Cardiac muscle cell (in vitro differentiated cells and primary cell): ENCODE measurements at regions not wholly inside any gene's neighbourhood (a gene's known extent, or its start where the extent isn't known, plus 50 kb on each side); places are given as distances from the start of the nearest gene placed in this dataset.

Experiments used
- DNase-seq, 2 donors: peaks; one replicate each; pipeline versions ENCODE4 v3.0.0 to v3.0.0-alpha.2; 2010 to 2017; ENCODE audit warnings: low read depth in 1 of 2, low spot score in 1 of 2
- H3K27ac ChIP-seq: fragments of 200-600 bp; sonication (generic); 2 replicates; pipeline ENCODE4 v1.5.1; 2016
- H3K27me3 ChIP-seq: fragments of 200-600 bp; sonication (generic); 2 replicates; pipeline ENCODE4 v1.6.0; 2016; ENCODE audit warnings: control low read depth
- H3K36me3 ChIP-seq: fragments of 200-600 bp; sonication (generic); 2 replicates; pipeline ENCODE4 v1.5.1; 2016; ENCODE audit warnings: control low read depth
- H3K4me1 ChIP-seq: fragments of 200-600 bp; sonication (generic); 2 replicates; pipeline ENCODE4 v1.8.1; 2017; ENCODE audit warnings: low read depth, mild to moderate bottlenecking, mixed run types
- H3K4me3 ChIP-seq: fragments of 200-600 bp; sonication (generic); 2 replicates; pipeline ENCODE4 v1.5.1; 2016; ENCODE audit warnings: mild to moderate bottlenecking
- H3K9me3 ChIP-seq: fragments of 200-600 bp; sonication (generic); 2 replicates; pipeline ENCODE4 v1.5.1; 2017; ENCODE audit warnings: low read depth, mild to moderate bottlenecking, control low read depth
- TF ChIP-seq, protein P1 (sequence below): IDR thresholded peaks from 2 replicates; pipeline ENCODE4 v1.5.1; 2012; ENCODE audit warnings: low read depth, mild to moderate bottlenecking, low read length

DNA sequence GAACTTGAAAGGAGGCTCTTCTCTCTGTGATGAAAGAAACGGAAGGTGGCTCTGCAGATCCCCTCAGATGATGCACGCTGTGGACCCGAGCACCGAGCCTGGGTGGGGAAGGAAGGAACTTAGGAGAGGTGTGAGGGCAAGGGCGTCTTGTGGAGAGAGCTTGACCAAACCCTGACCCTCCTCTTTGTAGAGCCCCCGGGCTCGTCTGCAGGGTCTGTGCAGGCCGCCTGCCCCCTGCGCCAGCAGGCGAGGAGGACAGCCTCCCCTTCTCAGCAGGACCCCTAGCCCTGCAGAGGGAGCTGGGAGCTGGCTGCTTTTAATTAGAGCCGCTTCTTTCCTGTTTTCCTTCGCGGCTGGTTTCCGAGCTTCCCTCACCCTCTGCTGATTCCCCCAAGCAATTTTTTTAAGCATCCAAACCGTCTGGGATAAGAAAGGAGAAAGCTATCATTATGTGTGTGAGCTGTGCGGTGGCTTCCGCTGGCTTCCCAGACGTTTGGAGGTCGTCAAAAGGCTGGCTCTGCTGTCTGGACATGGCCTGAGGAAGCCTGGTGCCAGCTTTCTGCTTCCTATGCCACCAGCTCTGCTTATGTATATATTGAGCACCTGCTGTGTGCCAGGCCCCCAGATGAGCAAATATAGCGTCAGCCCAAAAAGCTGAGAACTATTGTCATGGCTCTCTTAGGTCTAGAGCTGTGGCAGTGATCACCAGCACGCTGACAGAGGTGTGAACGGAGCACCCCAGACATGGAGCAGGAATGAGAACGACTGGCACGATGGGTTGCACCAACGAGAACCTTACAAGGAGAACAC lies 160.2 kb upstream of the IRF2BP2 start:
- H3K4me3 ChIP-seq, result no peak overlapping the region
- peaks cover 31% of the 10 kb centered on the region for H3K4me1 ChIP-seq
- H3K9me3 ChIP-seq, result no peaks in the 10 kb centered on the region
- H3K27ac ChIP-seq, result peak overlapping the region; percentile 43
- no peaks in the 10 kb centered on the region for H3K36me3 ChIP-seq
- DNase-seq, result no peak
- H3K27me3 ChIP-seq, result no peaks in the 10 kb centered on the region
- TF ChIP-seq, protein P1, sequence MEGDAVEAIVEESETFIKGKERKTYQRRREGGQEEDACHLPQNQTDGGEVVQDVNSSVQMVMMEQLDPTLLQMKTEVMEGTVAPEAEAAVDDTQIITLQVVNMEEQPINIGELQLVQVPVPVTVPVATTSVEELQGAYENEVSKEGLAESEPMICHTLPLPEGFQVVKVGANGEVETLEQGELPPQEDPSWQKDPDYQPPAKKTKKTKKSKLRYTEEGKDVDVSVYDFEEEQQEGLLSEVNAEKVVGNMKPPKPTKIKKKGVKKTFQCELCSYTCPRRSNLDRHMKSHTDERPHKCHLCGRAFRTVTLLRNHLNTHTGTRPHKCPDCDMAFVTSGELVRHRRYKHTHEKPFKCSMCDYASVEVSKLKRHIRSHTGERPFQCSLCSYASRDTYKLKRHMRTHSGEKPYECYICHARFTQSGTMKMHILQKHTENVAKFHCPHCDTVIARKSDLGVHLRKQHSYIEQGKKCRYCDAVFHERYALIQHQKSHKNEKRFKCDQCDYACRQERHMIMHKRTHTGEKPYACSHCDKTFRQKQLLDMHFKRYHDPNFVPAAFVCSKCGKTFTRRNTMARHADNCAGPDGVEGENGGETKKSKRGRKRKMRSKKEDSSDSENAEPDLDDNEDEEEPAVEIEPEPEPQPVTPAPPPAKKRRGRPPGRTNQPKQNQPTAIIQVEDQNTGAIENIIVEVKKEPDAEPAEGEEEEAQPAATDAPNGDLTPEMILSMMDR, result peak; percentile 2

DNA sequence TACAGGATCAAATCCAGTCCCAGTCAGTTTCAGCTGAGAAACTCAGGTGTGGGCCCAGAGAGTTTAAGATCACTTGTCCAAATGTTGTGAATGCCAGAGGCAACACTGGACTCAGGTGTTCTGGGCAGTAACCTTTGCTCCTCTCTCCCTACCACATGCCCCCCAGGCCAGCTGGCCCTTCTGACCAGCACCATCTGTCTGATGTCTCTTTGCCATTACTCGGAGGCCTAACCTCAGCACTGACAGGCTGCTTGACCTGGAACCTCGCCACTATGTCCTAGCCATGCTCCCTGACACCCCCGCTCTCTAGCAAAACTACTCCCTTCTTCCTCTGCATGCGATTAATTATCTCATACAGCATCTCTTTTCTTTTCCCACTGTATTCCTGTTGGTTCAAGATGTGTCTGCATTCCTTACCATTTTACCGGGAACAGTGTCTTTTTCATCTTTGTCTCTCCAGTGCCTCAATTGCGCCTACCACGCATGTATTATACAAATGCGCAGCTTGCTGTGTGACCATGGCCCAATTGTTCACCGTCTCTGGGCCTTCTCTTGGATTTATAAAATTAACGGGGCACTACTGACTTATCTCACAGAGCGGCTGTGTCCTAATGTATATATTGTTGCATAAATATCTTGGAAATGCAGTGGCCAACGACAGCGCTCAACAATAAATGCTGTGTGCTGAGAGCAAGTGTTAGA lies 159.5 kb upstream of the IRF2BP2 start:
- Histone ChIP-seq H3K9me3 (no peaks in the 10 kb centered on the region), H3K4me3 (no peak overlapping the region), H3K4me1 (peaks cover 31% of the 10 kb centered on the region), H3K27ac (peak overlapping the region; percentile 43), H3K36me3 (no peaks in the 10 kb centered on the region), H3K27me3 (no peaks in the 10 kb centered on the region)
- no peak for DNase-seq
- TF ChIP-seq, protein P1, result no peak

- Histone ChIP-seq H3K4me3 (no peak overlapping the region), H3K4me1 (peaks cover 31% of the 10 kb centered on the region), H3K9me3 (no peaks in the 10 kb centered on the region), H3K27ac (no peak overlapping the region), H3K36me3 (no peaks in the 10 kb centered on the region), H3K27me3 (no peaks in the 10 kb centered on the region)
- TF ChIP-seq, protein P1, result no peak
- DNase-seq, result no peak
Measured at GRCh38 chr1:234768569-234769283, 158.7 kb upstream of the IRF2BP2 start.

DNA sequence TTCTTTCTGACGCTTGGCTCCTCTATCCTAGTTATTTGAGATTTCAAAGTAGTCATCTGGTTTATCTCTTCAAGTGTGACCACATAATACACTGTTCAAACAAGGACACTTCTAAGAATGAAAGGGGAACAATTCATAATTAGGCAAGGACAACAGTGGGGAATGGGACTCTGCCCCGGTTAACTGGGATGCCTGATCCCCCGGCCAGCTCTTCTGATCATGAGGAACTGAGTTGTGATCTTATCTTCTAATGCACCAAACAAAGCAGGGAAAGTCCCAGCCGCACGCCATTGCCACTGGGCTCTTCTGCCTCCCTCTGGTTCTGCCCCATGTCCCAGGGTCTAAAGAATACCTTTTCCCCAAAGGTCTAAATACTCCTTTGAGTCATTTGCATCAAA lies 158.2 kb upstream of the IRF2BP2 start:
- no peaks in the 10 kb centered on the region for H3K27me3 ChIP-seq
- no peaks in the 10 kb centered on the region for H3K36me3 ChIP-seq
- no peak for DNase-seq
- H3K9me3 ChIP-seq, result no peaks in the 10 kb centered on the region
- TF ChIP-seq, protein P1, result no peak
- H3K27ac ChIP-seq, result no peak overlapping the region
- H3K4me3 ChIP-seq, result no peak overlapping the region
- H3K4me1 ChIP-seq, result peaks cover 31% of the 10 kb centered on the region

DNA sequence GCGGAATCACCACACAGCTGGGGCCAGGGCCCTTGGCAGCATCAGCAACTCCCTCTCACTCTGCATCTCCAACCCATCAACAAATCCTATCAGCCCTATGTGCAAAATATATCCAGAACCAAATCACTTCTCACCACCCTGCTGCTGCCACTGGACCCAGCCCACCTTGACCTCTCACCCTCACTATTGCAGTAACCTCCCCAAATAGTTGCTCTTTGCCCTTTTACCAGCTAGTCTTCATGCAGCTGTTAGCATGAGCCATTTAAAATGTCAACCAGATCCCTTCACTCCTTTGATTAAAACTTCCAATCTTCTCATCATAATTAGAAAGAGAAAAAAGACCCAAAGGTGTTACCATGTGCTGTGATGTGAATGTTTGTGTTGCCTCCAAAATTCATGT lies 155.7 kb upstream of the IRF2BP2 start:
- no peaks in the 10 kb centered on the region for H3K36me3 ChIP-seq
- no peak overlapping the region for H3K27ac ChIP-seq
- H3K4me3 ChIP-seq, result no peak overlapping the region
- no peaks in the 10 kb centered on the region for H3K27me3 ChIP-seq
- no peak for DNase-seq
- no peaks in the 10 kb centered on the region for H3K9me3 ChIP-seq
- TF ChIP-seq, protein P1, result no peak
- peaks cover 11% of the 10 kb centered on the region for H3K4me1 ChIP-seq
